T-helper 17 cell (primary cell): ENCODE measurements at regions not wholly inside any gene's neighbourhood (a gene's known extent, or its start where the extent isn't known, plus 50 kb on each side); places are given as distances from the start of the nearest gene placed in this dataset.

Source experiments
- ATAC-seq: fragments of 150-1000 bp; cut with Tn5 transposase; 2 replicates; pipeline ENCODE4 v1.10.0; 2021; ENCODE audit warnings: mild to moderate bottlenecking, moderate library complexity
- DNase-seq, 3 donors: peaks; one replicate each; pipeline versions ENCODE4 v3.0.0 to v3.0.0-alpha.2; 2020 to 2021
- H3K9me3 ChIP-seq: one replicate; pipeline ENCODE4 v1.7.0; 2013; ENCODE audit warnings: low read length, mild to moderate bottlenecking; ENCODE audit not compliant: control insufficient read depth, poor library complexity, severe bottlenecking
- H3K27ac Mint-ChIP-seq: one replicate; pipeline ENCODE4 v1.8.0; 2022; ENCODE audit warnings: mild to moderate bottlenecking, moderate library complexity, mixed read lengths
- H3K27me3 Mint-ChIP-seq: one replicate; pipeline ENCODE4 v1.8.0; 2022; ENCODE audit warnings: mixed read lengths
- H3K36me3 Mint-ChIP-seq: one replicate; pipeline ENCODE4 v1.8.0; 2022; ENCODE audit warnings: low read depth, mixed read lengths
- H3K4me1 Mint-ChIP-seq: one replicate; pipeline ENCODE4 v1.8.0; 2022; ENCODE audit warnings: mild to moderate bottlenecking, mixed read lengths
- H3K4me3 Mint-ChIP-seq: one replicate; pipeline ENCODE4 v1.8.0; 2022; ENCODE audit warnings: mild to moderate bottlenecking, moderate library complexity, mixed read lengths

DNA sequence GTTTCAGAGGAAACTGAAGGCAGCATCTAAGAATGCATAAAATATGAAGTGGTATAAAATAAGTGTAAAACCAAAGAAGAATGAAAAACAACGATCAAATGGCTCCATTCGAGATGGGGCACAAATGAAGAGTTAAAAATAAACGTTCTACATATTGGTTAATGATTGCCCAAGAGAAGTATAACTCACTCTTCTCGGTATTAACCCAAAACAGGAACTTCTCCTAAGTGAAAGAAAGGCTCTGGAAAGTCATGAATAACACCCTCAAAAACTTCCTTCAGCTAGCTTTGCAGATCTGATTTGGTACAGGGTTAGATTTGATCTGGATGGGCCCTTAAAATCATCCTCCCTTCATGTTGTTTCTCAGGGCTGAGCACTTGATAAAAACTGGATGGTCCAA lies 94.3 kb upstream of the ADO start:
- DNase-seq (no peak), ATAC-seq (no peak)
- no peak overlapping the region for H3K4me3 Mint-ChIP-seq
- no peaks in the 10 kb centered on the region for H3K27me3 Mint-ChIP-seq
- H3K36me3 Mint-ChIP-seq, result no peaks in the 10 kb centered on the region
- H3K9me3 ChIP-seq, result no peaks in the 10 kb centered on the region
- H3K4me1 Mint-ChIP-seq, result peaks cover 5% of the 10 kb centered on the region
- no peak overlapping the region for H3K27ac Mint-ChIP-seq

DNA sequence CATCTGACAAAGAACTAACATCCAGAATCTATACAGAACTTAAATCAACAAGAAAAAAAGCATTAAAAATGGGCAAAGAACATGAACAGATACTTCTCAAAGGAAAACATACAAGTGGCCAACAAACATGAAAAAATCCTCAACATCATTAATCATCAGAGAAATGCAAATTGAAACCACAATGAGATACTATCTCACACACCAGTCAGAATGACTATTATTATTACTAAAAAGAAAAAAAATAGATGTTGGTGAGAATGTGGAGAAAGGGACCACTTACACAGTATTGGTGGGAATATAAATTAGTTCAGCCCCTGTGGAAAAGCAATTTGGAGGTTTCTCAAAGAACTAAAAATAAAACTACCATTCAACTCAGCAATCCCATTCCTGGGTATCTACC lies 89.1 kb upstream of the ADO start:
- ATAC-seq, result no peak

DNA sequence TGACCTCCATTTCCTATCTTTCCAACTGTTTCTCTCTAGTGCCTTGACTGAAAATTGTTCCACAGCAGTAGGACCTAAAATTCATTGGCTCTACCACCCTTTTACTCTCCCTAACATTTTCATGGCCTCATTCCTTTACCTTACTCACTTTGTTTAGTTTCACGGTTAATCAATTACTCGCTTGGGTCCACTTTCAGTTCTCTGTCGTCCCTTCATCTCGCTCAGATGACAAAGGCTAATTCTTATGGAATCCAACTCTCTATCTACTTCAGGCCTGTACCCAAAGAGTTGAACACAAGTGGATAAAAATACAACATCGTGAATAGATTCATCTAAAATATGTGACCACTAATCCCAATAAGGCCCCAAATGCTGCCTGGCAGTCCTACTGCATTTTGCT lies 85.9 kb upstream of the ADO start:
- H3K27me3 Mint-ChIP-seq, result no peaks in the 10 kb centered on the region
- H3K36me3 Mint-ChIP-seq, result no peaks in the 10 kb centered on the region
- no peak for ATAC-seq
- no peak overlapping the region for H3K27ac Mint-ChIP-seq
- H3K4me3 Mint-ChIP-seq, result no peak overlapping the region
- peaks cover 3% of the 10 kb centered on the region for H3K4me1 Mint-ChIP-seq
- no peak for DNase-seq
- no peaks in the 10 kb centered on the region for H3K9me3 ChIP-seq

More for the DNA sequence above, 89.1 kb upstream of the ADO start:
- no peaks in the 10 kb centered on the region for H3K9me3 ChIP-seq
- Mint-ChIP-seq H3K27ac (no peak overlapping the region), H3K4me3 (no peak overlapping the region), H3K4me1 (peaks cover 3% of the 10 kb centered on the region), H3K27me3 (no peaks in the 10 kb centered on the region), H3K36me3 (no peaks in the 10 kb centered on the region)
- DNase-seq, result no peak

DNA sequence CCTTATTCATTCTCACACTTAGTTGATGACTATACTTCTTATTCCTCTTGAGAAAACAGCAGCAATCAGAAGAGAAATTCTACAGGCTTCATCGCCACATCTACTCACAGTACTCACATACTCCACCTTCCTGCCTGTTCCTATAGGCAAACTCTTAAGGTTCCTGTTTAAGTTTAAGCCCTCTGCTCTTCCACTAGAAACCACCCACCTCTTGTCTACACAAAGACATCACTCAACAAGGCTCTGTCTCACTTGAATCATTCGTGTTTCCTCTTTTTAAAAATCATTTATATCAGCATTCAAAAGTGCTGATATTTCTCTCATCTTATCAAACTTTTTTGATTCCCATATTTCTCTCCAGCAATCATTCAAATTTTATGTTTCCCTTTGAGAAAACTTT lies 85.5 kb upstream of the ADO start:
- H3K9me3 ChIP-seq, result no peaks in the 10 kb centered on the region
- H3K4me1 Mint-ChIP-seq, result peaks cover 3% of the 10 kb centered on the region
- no peak for ATAC-seq
- H3K4me3 Mint-ChIP-seq, result no peak overlapping the region
- no peaks in the 10 kb centered on the region for H3K36me3 Mint-ChIP-seq
- DNase-seq, result no peak
- H3K27me3 Mint-ChIP-seq, result no peaks in the 10 kb centered on the region
- H3K27ac Mint-ChIP-seq, result no peak overlapping the region

DNA sequence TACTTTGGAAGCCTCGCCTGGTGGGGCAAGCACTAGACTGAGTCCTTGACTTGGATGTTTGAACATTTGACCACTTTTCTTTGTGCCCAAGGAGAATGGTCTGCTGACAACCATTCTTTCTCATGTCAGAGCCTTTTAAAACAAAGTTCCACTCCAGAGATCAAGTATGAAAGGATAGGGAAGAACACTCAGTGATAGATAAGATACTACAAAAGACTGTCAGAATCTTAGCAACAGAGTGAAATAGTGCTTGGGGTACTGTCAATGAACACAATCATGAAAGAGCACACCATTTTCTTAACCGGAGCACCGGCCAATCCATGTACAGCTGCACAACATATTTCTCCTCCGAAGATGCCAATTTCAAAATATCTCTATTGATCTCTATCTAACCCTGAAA lies 82.8 kb upstream of the ADO start:
- peaks cover 15% of the 10 kb centered on the region for H3K4me1 Mint-ChIP-seq
- no peak for ATAC-seq
- peaks cover 17% of the 10 kb centered on the region for H3K27me3 Mint-ChIP-seq
- no peak overlapping the region for H3K27ac Mint-ChIP-seq
- DNase-seq, result no peak
- no peak overlapping the region for H3K4me3 Mint-ChIP-seq
- H3K9me3 ChIP-seq, result no peaks in the 10 kb centered on the region
- H3K36me3 Mint-ChIP-seq, result no peaks in the 10 kb centered on the region

DNA sequence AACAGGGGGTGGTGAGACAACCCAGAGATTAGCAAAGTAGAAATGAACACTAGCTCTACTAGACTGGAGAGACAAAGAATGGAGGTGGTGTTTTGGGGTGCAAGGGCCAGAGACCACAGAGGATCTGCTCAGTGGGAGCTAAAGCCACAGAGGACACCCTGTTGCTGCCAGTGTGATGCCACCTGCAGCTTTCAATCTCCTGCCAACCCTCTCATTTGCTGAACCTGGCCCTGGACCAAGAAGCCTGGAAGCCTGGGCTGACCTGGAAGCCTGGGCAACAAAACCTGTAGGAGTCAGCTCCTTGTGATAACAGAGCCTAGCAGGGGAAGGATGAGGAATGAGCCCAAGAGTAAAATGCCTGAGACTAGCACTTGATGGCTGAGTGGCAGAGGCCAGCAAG lies 81.1 kb upstream of the ADO start:
- Mint-ChIP-seq H3K4me1 (peaks cover 16% of the 10 kb centered on the region), H3K27ac (no peak overlapping the region), H3K36me3 (no peaks in the 10 kb centered on the region), H3K27me3 (peaks cover 23% of the 10 kb centered on the region), H3K4me3 (no peak overlapping the region)
- ATAC-seq (no peak), DNase-seq (no peak)
- no peaks in the 10 kb centered on the region for H3K9me3 ChIP-seq

DNA sequence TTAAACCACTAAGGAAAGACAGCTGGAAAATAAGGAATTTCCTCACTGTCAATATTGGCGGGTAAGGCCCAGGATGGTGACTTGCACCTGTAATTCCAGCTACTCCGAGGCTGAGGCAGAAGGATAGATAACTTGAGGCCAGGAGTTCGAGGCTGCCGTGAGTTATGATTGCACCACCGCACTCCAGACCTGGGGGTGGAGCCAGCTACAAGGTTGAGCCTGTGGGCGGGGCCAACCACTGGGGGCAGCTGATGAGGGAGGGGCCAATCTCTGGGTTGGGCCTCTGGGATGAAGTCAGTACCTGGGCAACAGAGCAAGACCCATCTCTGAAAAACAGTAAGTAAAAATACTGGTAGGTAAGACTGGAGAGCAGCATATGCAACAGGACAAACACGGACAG lies 80.1 kb upstream of the ADO start:
- Mint-ChIP-seq H3K27me3 (peaks cover 23% of the 10 kb centered on the region), H3K4me3 (no peak overlapping the region), H3K4me1 (peaks cover 21% of the 10 kb centered on the region), H3K27ac (no peak overlapping the region), H3K36me3 (no peaks in the 10 kb centered on the region)
- H3K9me3 ChIP-seq, result no peaks in the 10 kb centered on the region
- ATAC-seq, result no peak
- no peak for DNase-seq

DNA sequence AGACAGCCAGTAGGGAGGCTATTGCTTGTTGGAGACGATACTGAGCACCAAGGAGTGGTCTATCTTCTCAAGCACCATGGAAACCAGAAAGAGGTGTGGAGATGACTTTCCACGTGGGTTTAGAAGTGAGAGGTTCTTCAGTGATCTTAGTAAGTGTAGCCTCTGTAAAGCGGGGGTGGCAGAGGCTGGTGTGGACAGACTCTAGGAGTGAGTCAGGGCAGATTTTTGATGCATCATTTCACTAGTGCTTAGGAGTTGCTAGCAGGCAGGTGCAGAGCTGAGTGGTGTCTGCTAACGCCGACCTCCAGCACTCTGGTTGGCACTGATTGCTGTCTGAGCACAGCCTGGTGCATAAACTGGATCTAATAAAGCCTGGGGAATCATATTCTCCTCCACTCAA lies 78.4 kb upstream of the ADO start:
- no peaks in the 10 kb centered on the region for H3K36me3 Mint-ChIP-seq

DNA sequence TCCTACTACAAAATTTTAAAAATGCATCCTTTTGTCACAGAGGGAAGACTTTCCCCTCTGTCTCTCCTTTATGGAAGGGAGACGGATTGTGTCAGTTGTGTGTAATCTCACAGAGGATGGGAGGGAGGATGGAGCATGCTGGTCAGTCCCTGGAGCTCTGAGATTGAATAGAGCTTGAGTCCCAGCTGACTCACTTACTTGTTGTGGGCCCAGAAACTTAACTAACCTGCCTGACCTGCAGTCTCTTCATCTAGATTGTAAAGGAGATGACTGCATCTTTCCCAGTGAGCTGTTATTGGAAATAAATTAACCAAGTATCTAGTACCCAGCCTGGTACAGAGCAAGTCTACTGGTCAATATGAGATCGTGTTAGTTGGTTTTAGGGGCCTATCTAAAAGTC lies 77.9 kb upstream of the ADO start:
- H3K4me3 Mint-ChIP-seq, result no peak overlapping the region
- DNase-seq (no peak), ATAC-seq (no peak)
- peaks cover 23% of the 10 kb centered on the region for H3K27me3 Mint-ChIP-seq
- H3K36me3 Mint-ChIP-seq, result no peaks in the 10 kb centered on the region
- no peaks in the 10 kb centered on the region for H3K9me3 ChIP-seq
- no peak overlapping the region for H3K27ac Mint-ChIP-seq
- peaks cover 21% of the 10 kb centered on the region for H3K4me1 Mint-ChIP-seq

More for the DNA sequence above, 78.4 kb upstream of the ADO start:
- H3K4me1 Mint-ChIP-seq, result peaks cover 21% of the 10 kb centered on the region
- no peak for ATAC-seq
- no peak for DNase-seq
- H3K27ac Mint-ChIP-seq, result no peak overlapping the region
- H3K9me3 ChIP-seq, result no peaks in the 10 kb centered on the region
- no peak overlapping the region for H3K4me3 Mint-ChIP-seq
- peaks cover 23% of the 10 kb centered on the region for H3K27me3 Mint-ChIP-seq

DNA sequence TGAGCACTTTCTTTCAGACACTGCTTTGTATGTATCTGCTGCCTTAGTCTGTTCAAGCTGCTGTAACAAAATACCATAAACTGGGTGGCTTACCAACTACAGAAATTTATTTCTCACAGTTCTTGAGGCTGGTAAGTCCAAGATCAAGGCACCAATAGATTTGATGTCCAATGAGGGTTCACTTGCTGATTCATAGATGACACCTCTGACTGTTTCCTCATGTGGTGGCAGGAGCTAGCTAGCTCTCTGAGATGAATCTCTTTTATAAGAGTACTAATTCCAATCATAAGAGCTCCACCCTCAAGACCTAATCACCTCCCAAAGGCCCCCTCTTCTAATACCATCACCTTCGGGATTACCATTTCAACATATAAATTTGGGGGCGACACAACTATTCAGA lies 76.6 kb upstream of the ADO start:
- H3K36me3 Mint-ChIP-seq, result no peaks in the 10 kb centered on the region
- DNase-seq, result no peak
- H3K27ac Mint-ChIP-seq, result no peak overlapping the region
- H3K9me3 ChIP-seq, result no peaks in the 10 kb centered on the region
- peaks cover 28% of the 10 kb centered on the region for H3K4me1 Mint-ChIP-seq
- peaks cover 23% of the 10 kb centered on the region for H3K27me3 Mint-ChIP-seq
- no peak for ATAC-seq
- H3K4me3 Mint-ChIP-seq, result no peak overlapping the region

DNA sequence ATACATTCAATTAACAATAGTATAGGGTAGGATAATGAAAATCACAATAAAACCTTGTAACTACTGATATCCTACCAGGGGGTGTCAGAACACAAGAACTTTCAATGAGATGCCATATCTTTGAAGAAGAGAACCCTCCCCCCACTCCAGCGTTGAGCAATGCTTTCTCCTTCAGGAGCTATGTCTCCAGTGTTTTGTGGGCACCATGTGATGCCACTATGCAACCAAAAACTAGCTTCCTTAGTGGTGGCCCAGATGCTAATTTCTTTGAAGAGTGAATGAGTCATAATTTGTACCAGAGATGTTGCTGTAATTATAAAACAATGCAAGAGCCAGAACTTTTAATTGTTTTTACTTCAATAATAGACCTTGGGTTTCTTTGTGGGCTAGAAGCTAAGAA lies 76.0 kb upstream of the ADO start:
- H3K4me1 Mint-ChIP-seq, result peaks cover 34% of the 10 kb centered on the region
- DNase-seq, result no peak

DNA sequence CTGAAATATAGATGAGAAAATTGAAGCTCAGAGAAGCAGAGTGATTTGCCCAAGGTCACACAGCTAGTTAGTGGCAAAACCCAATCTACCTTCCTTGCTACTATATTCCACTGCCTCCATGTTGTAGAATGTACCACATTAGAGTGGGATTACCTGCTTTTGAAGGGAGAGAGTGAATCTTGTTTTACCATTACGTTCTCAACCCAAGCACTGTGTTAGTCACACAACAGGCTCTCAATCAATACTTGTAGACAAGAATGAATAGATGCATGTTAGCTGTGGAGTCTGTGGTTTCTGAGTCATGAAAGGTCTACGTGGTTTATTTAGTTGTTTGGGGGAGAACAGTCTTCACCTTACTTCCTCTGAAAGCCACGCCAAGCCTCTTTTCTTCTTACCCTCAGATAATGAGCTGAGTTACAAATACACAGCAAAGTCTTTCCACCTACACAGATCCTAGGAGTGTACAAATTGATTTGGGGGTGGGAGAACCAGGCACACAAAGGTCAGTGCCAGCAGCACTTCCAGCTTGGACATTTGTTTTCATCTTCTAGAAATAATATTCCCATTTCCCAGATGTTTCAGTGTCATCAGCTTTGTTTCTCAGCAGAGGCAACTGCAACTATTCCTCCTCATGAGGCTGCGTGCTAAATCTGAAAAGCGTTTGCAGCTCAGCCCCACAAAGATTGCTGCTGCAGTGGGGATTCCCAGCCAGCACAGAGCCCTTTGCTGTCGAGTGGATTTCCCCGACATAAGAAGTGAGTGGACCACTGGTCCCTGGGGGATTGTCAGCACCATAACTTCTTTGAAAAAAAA lies 71.5 kb upstream of the ADO start:
- no peaks in the 10 kb centered on the region for H3K27me3 Mint-ChIP-seq
- H3K4me1 Mint-ChIP-seq, result peaks cover 20% of the 10 kb centered on the region
- peak overlapping the region; percentile 75 for H3K4me3 Mint-ChIP-seq
- ATAC-seq (peak; percentile 88), DNase-seq (peak; percentile 22 to 42 (median 41))
- H3K27ac Mint-ChIP-seq, result no peak overlapping the region
- H3K36me3 Mint-ChIP-seq, result no peaks in the 10 kb centered on the region
- H3K9me3 ChIP-seq, result no peaks in the 10 kb centered on the region

More for the DNA sequence above, 76.0 kb upstream of the ADO start:
- no peaks in the 10 kb centered on the region for H3K9me3 ChIP-seq
- peak overlapping the region; percentile 12 for H3K27ac Mint-ChIP-seq
- H3K4me3 Mint-ChIP-seq, result no peak overlapping the region
- ATAC-seq, result no peak
- no peaks in the 10 kb centered on the region for H3K36me3 Mint-ChIP-seq
- H3K27me3 Mint-ChIP-seq, result peaks cover 23% of the 10 kb centered on the region

DNA sequence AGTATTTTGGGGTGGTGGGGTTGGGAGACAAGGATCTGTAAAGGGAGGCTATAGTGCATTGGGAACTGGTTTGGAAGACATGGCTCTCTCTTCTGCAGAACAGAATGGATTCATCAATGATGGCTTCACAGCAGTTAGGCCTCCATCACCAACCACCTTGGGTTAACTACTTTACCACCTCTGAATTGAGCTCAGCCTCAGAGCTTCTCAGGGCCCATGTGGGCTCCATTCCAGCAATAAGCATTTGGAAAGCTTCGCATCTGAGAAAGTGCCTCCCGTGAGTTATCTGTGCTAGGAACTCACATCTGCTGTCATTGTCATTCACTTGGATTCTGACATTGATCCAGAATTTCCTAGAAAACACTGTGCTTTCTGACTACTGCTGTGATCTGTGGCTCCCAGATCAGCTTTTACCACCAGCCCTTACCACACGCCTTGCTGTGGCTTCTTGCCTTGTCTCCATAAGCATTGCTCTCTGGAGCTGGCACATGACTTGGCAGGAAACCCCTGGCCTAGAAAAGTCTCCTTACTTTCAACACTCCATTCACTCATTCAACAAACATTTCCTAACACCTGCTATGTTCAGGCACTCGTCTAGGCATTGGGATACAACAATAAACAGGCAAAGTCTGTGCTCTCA lies 70.7 kb upstream of the ADO start:
- no peaks in the 10 kb centered on the region for H3K9me3 ChIP-seq
- ATAC-seq, result peak; percentile 26
- Mint-ChIP-seq H3K4me3 (peak overlapping the region; percentile 75), H3K36me3 (no peaks in the 10 kb centered on the region), H3K27me3 (no peaks in the 10 kb centered on the region), H3K4me1 (peaks cover 17% of the 10 kb centered on the region), H3K27ac (no peak overlapping the region)
- DNase-seq, result peak in 1 of 3 donors; percentile 15
